Mesenchymal stem cell (in vitro differentiated cells and primary cell): ENCODE measurements at regions not wholly inside any gene's neighbourhood (a gene's known extent, or its start where the extent isn't known, plus 50 kb on each side); places are given as distances from the start of the nearest gene placed in this dataset.

Experiments used
- DNase-seq: peaks from one replicate; pipeline ENCODE4 v3.0.0-alpha.2; 2013
- H2AFZ ChIP-seq: one replicate; pipeline ENCODE4 v1.6.1; 2013; ENCODE audit warnings: low read depth, mild to moderate bottlenecking, control low read depth, inconsistent platforms, low read length, moderate library complexity
- H2AK5ac ChIP-seq: 2 replicates; pipeline ENCODE4 v1.6.1; 2013; ENCODE audit warnings: low read length, moderate library complexity, mild to moderate bottlenecking, inconsistent platforms; ENCODE audit not compliant: severe bottlenecking
- H2BK120ac ChIP-seq: one replicate; pipeline ENCODE4 v1.6.1; 2013; ENCODE audit warnings: low read depth, mild to moderate bottlenecking, inconsistent platforms, low read length, moderate library complexity
- H2BK12ac ChIP-seq, 2 experiments: one replicate each; pipeline ENCODE4 v1.6.1; 2013; ENCODE audit warnings: inconsistent platforms in 2 of 2, low read length in 2 of 2, mild to moderate bottlenecking in 2 of 2, moderate library complexity in 2 of 2, control low read depth in 1 of 2
- H2BK15ac ChIP-seq: one replicate; pipeline ENCODE4 v1.6.1; 2013; ENCODE audit warnings: mild to moderate bottlenecking, low read depth, inconsistent platforms; ENCODE audit not compliant: poor library complexity, severe bottlenecking
- H2BK5ac ChIP-seq: 2 replicates; pipeline ENCODE4 v1.6.1; 2013; ENCODE audit warnings: low read depth, mild to moderate bottlenecking, low read length, control low read depth, inconsistent platforms; ENCODE audit not compliant: poor library complexity, severe bottlenecking
- H3K14ac ChIP-seq, 2 experiments: one replicate each; pipeline ENCODE4 v1.6.1; 2013; ENCODE audit warnings: inconsistent platforms in 2 of 2, low read length in 2 of 2, control low read depth in 1 of 2, mild to moderate bottlenecking in 1 of 2, moderate library complexity in 1 of 2
- H3K18ac ChIP-seq, 2 experiments: one replicate each; pipeline ENCODE4 v1.6.1; 2013; ENCODE audit warnings: inconsistent platforms in 2 of 2, low read length in 2 of 2, control low read depth in 1 of 2, low read depth in 1 of 2, mild to moderate bottlenecking in 1 of 2
- H3K23ac ChIP-seq, 2 experiments: one replicate each; pipeline ENCODE4 v1.6.1; 2013; ENCODE audit warnings: inconsistent platforms in 2 of 2, low read length in 2 of 2, mild to moderate bottlenecking in 2 of 2, moderate library complexity in 2 of 2, control low read depth in 1 of 2
- H3K27ac ChIP-seq: 2 replicates; pipeline ENCODE4 v1.5.1; 2013; ENCODE audit warnings: mild to moderate bottlenecking, moderate library complexity, low read length, control low read depth, inconsistent platforms; ENCODE audit not compliant: poor library complexity, severe bottlenecking
- H3K27me3 ChIP-seq, 2 experiments: 2 replicates each; pipeline versions ENCODE4 v1.6.1 to v1.7.0; 2013; ENCODE audit warnings: low read length in 2 of 2, mild to moderate bottlenecking in 2 of 2, moderate library complexity in 2 of 2, control low read depth in 1 of 2, inconsistent platforms in 1 of 2; ENCODE audit not compliant: control insufficient read depth in 1 of 2, insufficient read depth in 1 of 2
- H3K36me3 ChIP-seq, 2 experiments: 2 replicates each; pipeline versions ENCODE4 v1.6.1 to v1.7.0; 2013; ENCODE audit warnings: low read length in 2 of 2, control low read depth in 1 of 2, inconsistent platforms in 1 of 2, low read depth in 1 of 2, mild to moderate bottlenecking in 1 of 2; ENCODE audit not compliant: insufficient read depth in 2 of 2, control insufficient read depth in 1 of 2
- H3K4ac ChIP-seq, 2 experiments: one replicate each; pipeline ENCODE4 v1.6.1; 2013; ENCODE audit warnings: inconsistent platforms in 2 of 2, low read length in 2 of 2, mild to moderate bottlenecking in 2 of 2, moderate library complexity in 2 of 2, control low read depth in 1 of 2, low read depth in 1 of 2
- H3K4me1 ChIP-seq: 2 replicates; pipeline ENCODE4 v1.6.1; 2013; ENCODE audit warnings: low read depth, low read length, control low read depth; ENCODE audit not compliant: control insufficient read depth, insufficient read depth
- H3K4me2 ChIP-seq: 2 replicates; pipeline ENCODE4 v1.6.1; 2013; ENCODE audit warnings: low read length, mild to moderate bottlenecking, inconsistent platforms; ENCODE audit not compliant: poor library complexity, severe bottlenecking
- H3K4me3 ChIP-seq, 2 experiments: 2 replicates each; pipeline versions ENCODE4 v1.5.1 to v1.7.0; 2013; ENCODE audit warnings: low read length in 2 of 2, mild to moderate bottlenecking in 2 of 2, control low read depth in 1 of 2, low read depth in 1 of 2; ENCODE audit not compliant: insufficient read depth in 1 of 2
- H3K79me1 ChIP-seq: replicated peaks from 2 replicates; pipeline ENCODE4 v1.6.1; 2013; ENCODE audit warnings: mild to moderate bottlenecking, control low read depth, low read length, inconsistent platforms; ENCODE audit not compliant: poor library complexity, severe bottlenecking
- H3K9ac ChIP-seq: 2 replicates; pipeline ENCODE4 v1.7.0; 2013; ENCODE audit warnings: mild to moderate bottlenecking, low read length, moderate library complexity
- H3K9me3 ChIP-seq: 2 replicates; pipeline ENCODE4 v1.7.0; 2013; ENCODE audit warnings: mild to moderate bottlenecking, low read length; ENCODE audit not compliant: control insufficient read depth
- H4K8ac ChIP-seq: one replicate; pipeline ENCODE4 v1.6.1; 2013; ENCODE audit warnings: inconsistent platforms, mild to moderate bottlenecking, low read length, moderate library complexity
- H4K91ac ChIP-seq: one replicate; pipeline ENCODE4 v1.6.1; 2013; ENCODE audit warnings: mild to moderate bottlenecking, low read length, inconsistent platforms
- WGBS: methylation state at CpG from one replicate; pipeline ENCODE4 v1.1.7; 2013; ENCODE audit warnings: mixed read lengths; 5-methylcytosine and 5-hydroxymethylcytosine counted together

DNA sequence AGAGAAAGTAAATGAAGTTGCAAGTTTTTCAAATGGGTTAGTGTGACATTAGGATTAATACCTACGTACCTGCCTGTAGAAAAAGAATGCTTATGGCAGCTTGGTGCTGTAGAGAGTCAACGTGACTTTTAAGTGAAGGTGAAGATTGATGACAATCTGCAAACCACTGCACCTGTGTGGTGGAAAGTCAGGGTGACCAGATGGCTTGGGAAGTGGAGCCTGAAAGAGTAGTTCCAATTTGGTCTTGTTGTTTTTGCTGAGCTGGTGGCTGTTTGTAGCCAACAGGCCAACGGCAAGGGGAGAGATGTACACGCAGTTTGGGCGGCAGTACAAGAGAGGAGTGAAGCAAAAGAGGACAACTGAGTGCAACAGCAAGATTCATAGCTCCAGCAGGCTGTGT, 78.1 kb upstream of the JAK1 start:
- H2BK120ac ChIP-seq: no peak overlapping the region
- H3K9me3 ChIP-seq: no peaks in the 10 kb centered on the region
- DNase-seq: no peak
- H3K18ac ChIP-seq: no peak overlapping the region
- peaks cover 0 to 5% of the 10 kb centered on the region in 2 experiments for H3K36me3 ChIP-seq
- no peak overlapping the region for H2BK15ac ChIP-seq
- no peak overlapping the region for H3K4ac ChIP-seq
- no peak overlapping the region for H3K4me2 ChIP-seq
- no peak overlapping the region for H3K9ac ChIP-seq
- H4K8ac ChIP-seq: no peak overlapping the region
- no peak overlapping the region for H3K23ac ChIP-seq
- no peaks in the 10 kb centered on the region for H3K27me3 ChIP-seq
- no peak overlapping the region for H3K14ac ChIP-seq
- no peak overlapping the region for H2BK12ac ChIP-seq
- no peak overlapping the region for H2AFZ ChIP-seq
- H3K4me3 ChIP-seq: no peak overlapping the region
- WGBS: 87% methylated on average over 5 of the region's 5 CpGs
- H3K79me1 ChIP-seq: no peaks in the 10 kb centered on the region
- H3K4me1 ChIP-seq: no peaks in the 10 kb centered on the region
- no peak overlapping the region for H3K27ac ChIP-seq
- H2BK5ac ChIP-seq: no peak overlapping the region
- no peak overlapping the region for H4K91ac ChIP-seq
- no peak overlapping the region for H2AK5ac ChIP-seq

DNA sequence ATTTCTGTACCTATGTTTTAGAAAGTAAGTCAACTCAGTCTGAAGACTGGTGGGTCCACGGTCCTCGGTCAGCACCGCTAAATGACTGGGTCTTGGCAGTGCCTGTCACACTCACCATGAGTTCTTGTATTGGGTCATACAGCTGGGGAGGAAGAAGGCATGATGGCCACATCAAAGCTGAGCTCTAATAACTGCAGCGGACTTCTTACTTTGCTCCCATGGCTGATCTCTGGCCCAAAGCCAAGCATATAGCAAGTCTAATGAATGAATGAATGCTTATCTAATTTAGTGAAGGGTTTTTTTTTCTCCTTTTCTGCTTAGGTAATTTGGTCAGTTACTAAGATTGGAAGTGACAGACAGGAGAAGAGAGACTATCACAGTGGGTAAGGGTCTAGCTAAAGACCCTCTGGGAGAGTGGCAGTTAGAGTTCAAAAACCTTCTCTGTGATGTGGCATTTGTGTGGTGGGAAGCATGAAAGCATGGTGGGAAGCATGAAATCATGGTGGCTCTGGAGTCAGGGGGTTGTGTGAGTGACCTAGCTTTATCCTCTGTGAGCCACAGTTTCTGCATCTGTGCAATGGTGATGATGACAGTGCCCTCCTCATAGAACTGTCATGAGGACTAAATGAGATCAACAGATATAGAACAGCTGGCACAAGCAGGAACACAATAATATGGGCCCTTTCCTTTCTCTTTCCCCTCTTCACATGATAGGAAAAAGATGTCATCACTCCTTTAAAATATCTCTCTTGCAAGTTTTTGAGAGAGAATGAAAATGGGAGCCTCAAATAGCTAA, 78.9 kb upstream of the JAK1 start:
- no peak overlapping the region for H3K4ac ChIP-seq
- H3K36me3 ChIP-seq: peaks cover 0 to 5% of the 10 kb centered on the region in 2 experiments
- H3K9ac ChIP-seq: no peak overlapping the region
- no peaks in the 10 kb centered on the region for H3K4me1 ChIP-seq
- no peaks in the 10 kb centered on the region for H3K27me3 ChIP-seq
- H2BK12ac ChIP-seq: no peak overlapping the region
- no peak overlapping the region for H3K14ac ChIP-seq
- no peak overlapping the region for H2BK5ac ChIP-seq
- no peak overlapping the region for H2AFZ ChIP-seq
- peak; percentile 16 for DNase-seq
- no peak overlapping the region for H3K23ac ChIP-seq
- no peak overlapping the region for H4K8ac ChIP-seq
- no peak overlapping the region for H3K27ac ChIP-seq
- no peak overlapping the region for H3K4me2 ChIP-seq
- no peak overlapping the region for H4K91ac ChIP-seq
- no peak overlapping the region for H3K4me3 ChIP-seq
- 98% methylated on average over 4 of the region's 4 CpGs for WGBS
- H3K18ac ChIP-seq: no peak overlapping the region
- H2BK15ac ChIP-seq: no peak overlapping the region
- H3K79me1 ChIP-seq: no peaks in the 10 kb centered on the region
- H2BK120ac ChIP-seq: no peak overlapping the region
- H2AK5ac ChIP-seq: no peak overlapping the region
- H3K9me3 ChIP-seq: no peaks in the 10 kb centered on the region

- Histone ChIP-seq H3K14ac (no peak overlapping the region), H3K4me3 (no peak overlapping the region), H4K8ac (no peak overlapping the region), H3K4me2 (no peak overlapping the region), H3K4me1 (no peaks in the 10 kb centered on the region), H3K27me3 (no peaks in the 10 kb centered on the region), H2BK12ac (no peak overlapping the region), H4K91ac (no peak overlapping the region), H3K27ac (no peak overlapping the region), H3K9me3 (no peaks in the 10 kb centered on the region), H2BK15ac (no peak overlapping the region), H3K9ac (peak overlapping the region; percentile 15), H2BK120ac (no peak overlapping the region), H3K79me1 (no peaks in the 10 kb centered on the region), H3K23ac (no peak overlapping the region), H2AFZ (no peak overlapping the region), H3K4ac (no peak overlapping the region), H2AK5ac (no peak overlapping the region), H3K36me3 (peaks cover 0 to 6% of the 10 kb centered on the region in 2 experiments), H2BK5ac (no peak overlapping the region), H3K18ac (no peak overlapping the region)
- no peak for DNase-seq
- WGBS: 90% methylated on average over 5 of the region's 6 CpGs
Measured at GRCh38 chr1:65048335-65048734, 82.0 kb upstream of the JAK1 start.

GRCh38 chr1:65049941-65050713, 83.8 kb upstream of the JAK1 start:
- no peak overlapping the region for H3K4me2 ChIP-seq
- no peak overlapping the region for H3K14ac ChIP-seq
- H2AK5ac ChIP-seq: no peak overlapping the region
- H3K4ac ChIP-seq: no peak overlapping the region
- 94% methylated on average over 5 of the region's 5 CpGs for WGBS
- H4K8ac ChIP-seq: no peak overlapping the region
- H3K18ac ChIP-seq: no peak overlapping the region
- no peaks in the 10 kb centered on the region for H3K79me1 ChIP-seq
- no peak overlapping the region for H4K91ac ChIP-seq
- H2BK5ac ChIP-seq: no peak overlapping the region
- no peak overlapping the region for H3K4me3 ChIP-seq
- no peak overlapping the region for H3K9ac ChIP-seq
- H3K27me3 ChIP-seq: no peaks in the 10 kb centered on the region
- H2AFZ ChIP-seq: no peak overlapping the region
- no peaks in the 10 kb centered on the region for H3K4me1 ChIP-seq
- H3K36me3 ChIP-seq: peaks cover 0 to 16% of the 10 kb centered on the region in 2 experiments
- H3K23ac ChIP-seq: no peak overlapping the region
- no peak overlapping the region for H3K27ac ChIP-seq
- no peaks in the 10 kb centered on the region for H3K9me3 ChIP-seq
- H2BK15ac ChIP-seq: no peak overlapping the region
- DNase-seq: no peak
- no peak overlapping the region for H2BK12ac ChIP-seq
- H2BK120ac ChIP-seq: no peak overlapping the region
